NCI-H510A treated with DMSO at 0.1 percent for 48 hours (cell line): ENCODE measurements at regions not wholly inside any gene's neighbourhood (a gene's known extent, or its start where the extent isn't known, plus 50 kb on each side); places are given as distances from the start of the nearest gene placed in this dataset.
"Not testable (repeated sequence)": the region's sequence is repeated elsewhere in the genome, so short reads cannot be mapped to it uniquely, and the experiment has no call there.

Experiments used
- DNase-seq: peaks from one replicate; lab custom pipeline; 2025; lab: John Stamatoyannopoulos, UW

GRCh38 chr2:161070693-161071479 lies 89.3 kb upstream of the TANK start:
- DNase-seq: no peak

GRCh38 chr2:161072436-161072835 lies 87.8 kb upstream of the TANK start:
- DNase-seq: not testable (repeated sequence)

GRCh38 chr2:161075701-161076100 lies 84.5 kb upstream of the TANK start:
- no peak for DNase-seq

GRCh38 chr2:161076936-161077335 lies 83.3 kb upstream of the TANK start:
- DNase-seq: no peak

- no peak for DNase-seq
Measured at GRCh38 chr2:161077367-161078210, 82.6 kb upstream of the TANK start.

GRCh38 chr2:161078211-161078539 lies 82.1 kb upstream of the TANK start:
- DNase-seq: no peak

GRCh38 chr2:161085149-161085548 lies 75.1 kb upstream of the TANK start:
- DNase-seq: no peak

GRCh38 chr2:161088658-161089350 lies 71.4 kb upstream of the TANK start:
- DNase-seq: no peak

GRCh38 chr2:161090411-161090810 lies 69.8 kb upstream of the TANK start:
- DNase-seq: no peak

GRCh38 chr2:161095314-161095713 lies 64.9 kb upstream of the TANK start:
- DNase-seq: no peak

GRCh38 chr2:161096336-161096735 lies 63.9 kb upstream of the TANK start:
- DNase-seq: no peak

- no peak for DNase-seq
Measured at GRCh38 chr2:161097157-161097556, 63.1 kb upstream of the TANK start.

- no peak for DNase-seq
Measured at GRCh38 chr2:161100211-161100895, 59.9 kb upstream of the TANK start.

GRCh38 chr2:161101406-161101805 lies 58.8 kb upstream of the TANK start:
- DNase-seq: no peak

- no peak for DNase-seq
Measured at GRCh38 chr2:161102770-161103450, 57.3 kb upstream of the TANK start.

- no peak for DNase-seq
Measured at GRCh38 chr2:161103451-161103831, 56.8 kb upstream of the TANK start.

- DNase-seq: no peak
Measured at GRCh38 chr2:161104054-161104553, 56.1 kb upstream of the TANK start.

- no peak for DNase-seq
Measured at GRCh38 chr2:161107265-161107664, 53.0 kb upstream of the TANK start.
